Endothelial cell of umbilical vein (primary cell): ENCODE measurements at regions not wholly inside any gene's neighbourhood (a gene's known extent, or its start where the extent isn't known, plus 50 kb on each side); places are given as distances from the start of the nearest gene placed in this dataset.

Source experiments
- CTCF ChIP-seq, 2 donors: IDR thresholded peaks; 1 replicate in 1 of 2; 2 replicates in 1 of 2; pipeline ENCODE4 v1.5.1; 2011; ENCODE audit warnings: low read length in 2 of 2, mild to moderate bottlenecking in 2 of 2, moderate library complexity in 2 of 2, control low read depth in 1 of 2, inconsistent platforms in 1 of 2, low read depth in 1 of 2; ENCODE audit not compliant: insufficient read depth in 1 of 2; ENCODE audit errors: extremely low read depth in 1 of 2
- EZH2 ChIP-seq: IDR thresholded peaks from 2 replicates; pipeline ENCODE4 v1.6.1; 2012; ENCODE audit warnings: borderline replicate concordance, low read depth, mild to moderate bottlenecking, moderate library complexity, low read length, inconsistent platforms; ENCODE audit not compliant: severe bottlenecking
- POLR2A ChIP-seq: IDR thresholded peaks from 2 replicates; pipeline ENCODE4 v1.6.1; 2012; ENCODE audit warnings: low read depth, mild to moderate bottlenecking, control low read depth, low read length
- POLR2AphosphoS5 ChIP-seq: IDR thresholded peaks from 2 replicates; pipeline ENCODE4 v1.6.1; 2012; ENCODE audit warnings: low read depth, mild to moderate bottlenecking, control low read depth, low read length, moderate library complexity; ENCODE audit not compliant: insufficient read depth

GRCh38 chr1:98101364-98101763, 180.5 kb upstream of the DPYD start:
- TF ChIP-seq CTCF (IDR thresholded peaks at IDR 0.05; ENCODE audit: extremely low read depth in 1 of 2, insufficient read depth in 1 of 2, low read depth in 1 of 2, low read length in 2 of 2) (no peak), EZH2 (no peak), POLR2AphosphoS5 (no peak), POLR2A (no peak)
